ENCODE measurements at regions not wholly inside any gene's neighbourhood (a gene's known extent, or its start where the extent isn't known, plus 50 kb on each side); places are given as distances from the start of the nearest gene placed in this dataset.

DNA sequence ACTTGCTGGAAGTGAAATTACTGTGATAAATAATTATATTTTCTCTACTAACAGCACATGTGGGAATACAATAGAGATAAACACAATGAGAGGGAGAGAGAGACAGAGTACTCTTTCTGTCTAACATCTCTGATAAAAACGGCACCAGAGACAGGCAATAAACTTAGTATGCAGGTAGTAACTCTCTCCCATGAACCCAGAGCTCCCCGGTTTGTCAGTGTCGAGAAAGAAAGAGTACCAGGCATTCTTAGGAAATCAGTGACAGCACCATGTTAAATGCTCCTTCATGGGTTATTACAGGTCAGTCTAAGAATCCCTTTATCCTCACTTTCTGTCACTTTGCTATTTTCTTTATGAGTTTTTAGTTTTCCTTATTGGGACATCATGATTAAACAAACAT is 110.7 kb upstream of the EPHA3 start:
- no peak overlapping the region for H3K4me3 ChIP-seq (replicated peaks; ENCODE audit: low read depth, low read length)
- TF ChIP-seq CTCF (IDR thresholded peaks at IDR 0.05; ENCODE audit: low read length, missing control alignments), result no peak
- DNase-seq (ENCODE audit: low read depth), result no peak

DNA sequence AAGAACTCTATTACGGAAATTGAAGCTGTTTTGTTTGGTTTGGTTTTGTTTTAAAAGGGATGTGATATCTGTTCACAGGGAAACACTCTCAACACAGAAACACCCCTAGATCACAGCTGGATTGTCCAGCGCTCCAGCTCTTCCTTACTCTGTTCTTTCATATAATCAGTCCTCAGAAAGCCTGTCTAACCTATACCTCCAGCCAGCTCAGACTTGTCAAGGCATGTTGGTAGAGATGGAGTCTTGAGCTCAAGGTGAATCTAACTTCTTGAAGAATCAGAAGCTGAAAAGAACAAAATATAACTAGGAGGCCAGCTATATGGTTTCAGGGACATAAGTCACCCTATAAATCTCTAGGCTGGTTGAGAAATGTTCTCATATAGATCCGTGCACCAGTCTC is 110.2 kb upstream of the EPHA3 start:
- no peak for DNase-seq (ENCODE audit: low read depth)
- no peak for TF ChIP-seq CTCF (IDR thresholded peaks at IDR 0.05; ENCODE audit: low read length, missing control alignments)
- H3K4me3 ChIP-seq (replicated peaks; ENCODE audit: low read depth, low read length), result no peak overlapping the region

GRCh38 chr3:89000886-89001285 is 106.5 kb upstream of the EPHA3 start:
- no peak overlapping the region for H3K4me3 ChIP-seq (replicated peaks; ENCODE audit: low read depth, low read length)
- TF ChIP-seq CTCF (IDR thresholded peaks at IDR 0.05; ENCODE audit: low read length, missing control alignments), result no peak
- DNase-seq (ENCODE audit: low read depth), result peak; percentile 39

- TF ChIP-seq CTCF (IDR thresholded peaks at IDR 0.05; ENCODE audit: low read length, missing control alignments), result no peak
- no peak for DNase-seq (ENCODE audit: low read depth)
- H3K4me3 ChIP-seq (replicated peaks; ENCODE audit: low read depth, low read length), result no peak overlapping the region
These were observed 105.2 kb upstream of the EPHA3 start for GRCh38 chr3:89002191-89002590.

- no peak for TF ChIP-seq CTCF (IDR thresholded peaks at IDR 0.05; ENCODE audit: low read length, missing control alignments)
- no peak for DNase-seq (ENCODE audit: low read depth)
- H3K4me3 ChIP-seq (replicated peaks; ENCODE audit: low read depth, low read length), result no peak overlapping the region
These were observed 93.9 kb upstream of the EPHA3 start for GRCh38 chr3:89013536-89013935.

DNA sequence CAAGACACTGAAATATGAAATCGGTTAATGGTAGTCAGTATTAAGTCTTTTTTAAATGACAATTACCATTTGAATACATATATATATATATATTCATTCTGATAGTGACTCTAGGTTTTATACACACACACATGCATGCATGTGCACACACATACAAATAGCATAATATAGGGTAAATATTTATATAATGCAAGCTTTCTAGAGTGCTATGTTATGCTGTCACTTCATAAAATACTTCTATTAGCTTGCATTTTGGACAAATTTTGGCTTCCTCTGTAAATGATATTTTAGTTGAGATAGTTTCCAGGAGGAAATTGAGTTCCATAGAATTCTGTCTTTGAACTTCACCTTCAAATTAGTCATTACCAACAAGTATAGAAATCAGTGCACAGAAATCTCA is 89.9 kb upstream of the EPHA3 start:
- no peak for TF ChIP-seq CTCF (IDR thresholded peaks at IDR 0.05; ENCODE audit: low read length, missing control alignments)
- DNase-seq (ENCODE audit: low read depth), result no peak
- no peak overlapping the region for H3K4me3 ChIP-seq (replicated peaks; ENCODE audit: low read depth, low read length)

GRCh38 chr3:89025185-89025584 is 82.2 kb upstream of the EPHA3 start:
- TF ChIP-seq CTCF (IDR thresholded peaks at IDR 0.05; ENCODE audit: low read length, missing control alignments), result no peak
- DNase-seq (ENCODE audit: low read depth), result no peak
- H3K4me3 ChIP-seq (replicated peaks; ENCODE audit: low read depth, low read length), result no peak overlapping the region

All from fibroblast of pulmonary artery (primary cell).